ENCODE measurements at regions not wholly inside any gene's neighbourhood (a gene's known extent, or its start where the extent isn't known, plus 50 kb on each side); places are given as distances from the start of the nearest gene placed in this dataset.

DNA sequence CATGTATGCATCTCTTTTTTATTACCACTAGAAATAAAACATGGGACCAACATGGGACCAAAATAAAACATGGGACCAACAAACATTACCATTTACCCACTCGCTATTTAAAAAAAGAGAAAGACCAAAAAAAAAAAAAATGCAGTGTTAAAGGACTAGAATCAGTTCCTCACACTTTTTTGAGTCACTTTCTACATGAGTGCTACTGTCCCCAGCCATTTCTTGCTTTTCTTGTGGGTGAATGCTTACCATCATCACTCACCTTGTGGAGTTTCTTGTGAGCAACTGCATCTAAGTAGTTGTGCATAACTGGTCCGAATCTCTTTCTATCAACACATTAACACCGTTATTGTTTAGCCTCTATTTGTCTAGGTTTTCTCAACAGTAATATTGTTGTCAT, 493.6 kb upstream of the RIOK2 start:
- DNase-seq (ENCODE audit: low spot score) = no peak
- ATAC-seq (ENCODE audit: low FRiP score) = no peak
- TF ChIP-seq, protein P1, sequence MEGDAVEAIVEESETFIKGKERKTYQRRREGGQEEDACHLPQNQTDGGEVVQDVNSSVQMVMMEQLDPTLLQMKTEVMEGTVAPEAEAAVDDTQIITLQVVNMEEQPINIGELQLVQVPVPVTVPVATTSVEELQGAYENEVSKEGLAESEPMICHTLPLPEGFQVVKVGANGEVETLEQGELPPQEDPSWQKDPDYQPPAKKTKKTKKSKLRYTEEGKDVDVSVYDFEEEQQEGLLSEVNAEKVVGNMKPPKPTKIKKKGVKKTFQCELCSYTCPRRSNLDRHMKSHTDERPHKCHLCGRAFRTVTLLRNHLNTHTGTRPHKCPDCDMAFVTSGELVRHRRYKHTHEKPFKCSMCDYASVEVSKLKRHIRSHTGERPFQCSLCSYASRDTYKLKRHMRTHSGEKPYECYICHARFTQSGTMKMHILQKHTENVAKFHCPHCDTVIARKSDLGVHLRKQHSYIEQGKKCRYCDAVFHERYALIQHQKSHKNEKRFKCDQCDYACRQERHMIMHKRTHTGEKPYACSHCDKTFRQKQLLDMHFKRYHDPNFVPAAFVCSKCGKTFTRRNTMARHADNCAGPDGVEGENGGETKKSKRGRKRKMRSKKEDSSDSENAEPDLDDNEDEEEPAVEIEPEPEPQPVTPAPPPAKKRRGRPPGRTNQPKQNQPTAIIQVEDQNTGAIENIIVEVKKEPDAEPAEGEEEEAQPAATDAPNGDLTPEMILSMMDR (IDR thresholded peaks at IDR 0.05) = no peak

DNA sequence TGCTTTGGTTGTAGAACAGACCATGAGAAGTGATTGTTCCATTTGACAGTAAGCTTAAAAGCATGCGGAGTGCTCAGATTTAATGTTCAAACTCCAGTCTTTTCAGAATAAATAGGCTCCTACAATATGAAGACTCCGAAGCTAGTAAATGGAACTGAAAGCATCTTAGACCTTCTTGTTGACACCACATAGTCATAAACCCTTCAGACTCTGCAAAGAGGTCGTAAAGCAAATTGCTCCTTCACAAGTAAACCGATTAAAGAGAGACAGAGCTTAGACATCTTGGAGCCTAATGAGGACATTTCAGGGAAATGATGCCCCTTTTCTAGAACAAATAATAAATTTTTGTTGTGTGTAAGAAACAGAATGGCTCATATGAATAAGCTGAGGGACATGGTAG, 511.0 kb upstream of the RIOK2 start:
- ATAC-seq (ENCODE audit: low FRiP score) (no peak), DNase-seq (ENCODE audit: low spot score) (no peak)
- TF ChIP-seq, protein P1 (IDR thresholded peaks at IDR 0.05) = no peak

DNA sequence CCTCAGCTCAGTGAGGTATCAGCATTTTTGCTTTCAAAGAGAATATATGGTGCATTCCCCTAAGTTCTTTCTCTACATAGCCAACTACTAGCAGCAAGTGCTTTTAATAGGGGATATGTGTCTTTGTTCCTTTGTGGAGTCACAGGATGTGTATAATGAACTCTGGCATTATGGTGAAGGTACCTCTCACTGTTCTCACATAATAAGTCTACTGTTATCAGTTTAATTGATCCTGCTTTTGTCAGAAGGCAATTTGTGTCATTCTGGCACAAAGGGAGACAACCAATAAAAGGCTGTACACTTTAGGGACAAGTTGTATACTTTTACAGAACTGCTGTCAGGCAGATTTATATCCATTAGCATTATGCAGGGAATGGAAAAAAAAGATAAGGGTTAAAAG, 531.4 kb upstream of the RIOK2 start:
- DNase-seq (ENCODE audit: low spot score) (no peak), ATAC-seq (ENCODE audit: low FRiP score) (no peak)
- TF ChIP-seq, protein P1 (IDR thresholded peaks at IDR 0.05) = no peak

GRCh38 chr5:97726106-97726505, 543.1 kb upstream of the RIOK2 start:
- TF ChIP-seq, protein P1 (IDR thresholded peaks at IDR 0.05) = no peak
- DNase-seq (ENCODE audit: low spot score) (no peak), ATAC-seq (ENCODE audit: low FRiP score) (no peak)

- ATAC-seq (ENCODE audit: low FRiP score) (no peak), DNase-seq (ENCODE audit: low spot score) (no peak)
- TF ChIP-seq, protein P1 (IDR thresholded peaks at IDR 0.05) = no peak
Observed at GRCh38 chr5:97728920-97729319, 545.9 kb upstream of the RIOK2 start.

DNA sequence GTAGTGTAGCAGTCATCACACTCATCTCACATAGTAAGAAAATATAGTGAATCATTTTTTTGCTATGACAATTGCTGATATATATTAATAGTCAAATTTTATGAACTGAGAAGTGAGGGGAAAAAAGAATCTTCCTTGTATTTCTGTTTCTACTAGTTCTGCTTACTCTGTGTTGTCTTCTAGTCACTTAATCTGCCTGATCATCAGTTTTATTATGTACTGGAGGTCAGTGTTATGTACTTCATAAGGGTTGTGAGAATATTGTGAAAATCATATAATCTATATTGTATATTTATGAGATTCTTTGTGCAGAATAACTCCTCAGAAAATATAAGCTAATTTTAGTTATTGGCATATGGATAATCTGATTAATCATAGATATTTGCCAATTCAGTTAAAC, 546.9 kb upstream of the RIOK2 start:
- TF ChIP-seq, protein P1 (IDR thresholded peaks at IDR 0.05) = no peak
- no peak for ATAC-seq (ENCODE audit: low FRiP score)
- DNase-seq (ENCODE audit: low spot score) = no peak

DNA sequence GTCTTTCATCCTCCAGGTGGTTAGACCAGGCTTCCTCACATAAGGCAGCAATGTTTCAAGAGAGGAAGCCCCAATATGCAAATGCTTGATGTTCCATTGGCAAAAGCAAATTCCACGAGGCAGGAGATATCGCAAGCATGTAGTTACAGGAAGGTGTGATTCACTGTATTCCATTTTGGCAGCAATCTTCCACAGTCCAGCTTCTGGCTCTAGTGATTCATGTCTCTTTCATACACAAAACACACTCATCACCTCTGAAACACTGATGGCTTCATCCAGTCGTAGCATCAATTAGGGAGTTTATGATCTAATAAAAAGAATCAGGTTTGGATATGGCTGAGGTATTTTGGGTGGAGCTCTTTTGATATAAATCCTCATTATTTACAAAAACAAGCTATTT, 552.2 kb upstream of the RIOK2 start:
- TF ChIP-seq, protein P1 (IDR thresholded peaks at IDR 0.05) = no peak
- ATAC-seq (ENCODE audit: low FRiP score) = no peak
- no peak for DNase-seq (ENCODE audit: low spot score)
